ENCODE measurements at regions not wholly inside any gene's neighbourhood (a gene's known extent, or its start where the extent isn't known, plus 50 kb on each side); places are given as distances from the start of the nearest gene placed in this dataset.

- intact Hi-C loops (cut with micrococcal nuclease), result no loop called here
- H3K9me3 ChIP-seq (replicated peaks), result no peaks in the 10 kb centered on the region
- no peak for DNase-seq
- H3K4me3 ChIP-seq, result no peak overlapping the region
- no peak overlapping the region for H3K27ac ChIP-seq (replicated peaks)
- no peak for TF ChIP-seq CTCF (IDR thresholded peaks at IDR 0.05; ENCODE audit: borderline replicate concordance)
- no peaks in the 10 kb centered on the region for H3K36me3 ChIP-seq
- peaks cover 11% of the 10 kb centered on the region for H3K27me3 ChIP-seq (ENCODE audit: low read depth)
- H3K4me1 ChIP-seq, result no peaks in the 10 kb centered on the region
These were observed 398.8 kb upstream of the SALL1 start for GRCh38 chr16:51549836-51550235.

GRCh38 chr16:51545951-51546350, 394.9 kb upstream of the SALL1 start:
- no peak overlapping the region for H3K4me3 ChIP-seq
- no peaks in the 10 kb centered on the region for H3K4me1 ChIP-seq
- intact Hi-C loops (cut with micrococcal nuclease), result no loop called here
- no peak for DNase-seq
- H3K36me3 ChIP-seq, result no peaks in the 10 kb centered on the region
- TF ChIP-seq CTCF (IDR thresholded peaks at IDR 0.05; ENCODE audit: borderline replicate concordance), result no peak
- no peaks in the 10 kb centered on the region for H3K9me3 ChIP-seq (replicated peaks)
- H3K27ac ChIP-seq (replicated peaks), result no peak overlapping the region
- peaks cover 21% of the 10 kb centered on the region for H3K27me3 ChIP-seq (ENCODE audit: low read depth)

- intact Hi-C loops (cut with micrococcal nuclease), result no loop called here
- no peak for TF ChIP-seq CTCF (IDR thresholded peaks at IDR 0.05; ENCODE audit: borderline replicate concordance)
- Histone ChIP-seq H3K4me3 (no peak overlapping the region), H3K36me3 (no peaks in the 10 kb centered on the region), H3K27me3 (ENCODE audit: low read depth) (peaks cover 21% of the 10 kb centered on the region), H3K4me1 (no peaks in the 10 kb centered on the region), H3K9me3 (replicated peaks) (no peaks in the 10 kb centered on the region), H3K27ac (replicated peaks) (no peak overlapping the region)
- no peak for DNase-seq
These were observed 393.9 kb upstream of the SALL1 start for GRCh38 chr16:51544851-51545467.

DNA sequence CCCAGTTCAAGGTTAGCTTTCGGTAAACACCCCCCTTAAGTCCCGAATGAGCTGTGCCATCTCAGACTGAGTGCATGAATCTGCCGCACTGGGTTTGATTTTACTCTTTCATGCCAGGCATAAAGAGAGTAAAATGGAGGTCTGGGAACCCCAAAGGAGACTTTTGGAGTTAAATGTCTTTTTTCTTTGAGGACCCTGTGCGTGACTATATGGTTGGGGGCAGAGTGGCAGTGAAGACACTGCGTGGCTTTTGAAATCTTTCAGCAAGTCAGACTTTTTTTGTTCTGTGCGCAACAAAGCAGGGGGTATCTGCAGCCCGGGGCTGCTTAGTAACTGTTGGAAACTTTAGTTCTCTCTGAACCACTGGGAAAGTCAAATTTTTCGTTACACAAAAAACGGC, 392.9 kb upstream of the SALL1 start:
- H3K4me1 ChIP-seq, result no peaks in the 10 kb centered on the region
- no peaks in the 10 kb centered on the region for H3K36me3 ChIP-seq
- no peak overlapping the region for H3K27ac ChIP-seq (replicated peaks)
- TF ChIP-seq CTCF (IDR thresholded peaks at IDR 0.05; ENCODE audit: borderline replicate concordance), result no peak
- peaks cover 21% of the 10 kb centered on the region for H3K27me3 ChIP-seq (ENCODE audit: low read depth)
- H3K9me3 ChIP-seq (replicated peaks), result no peaks in the 10 kb centered on the region
- no peak overlapping the region for H3K4me3 ChIP-seq
- intact Hi-C loops (cut with micrococcal nuclease), result no loop called here
- DNase-seq, result no peak

GRCh38 chr16:51542981-51543815, 392.1 kb upstream of the SALL1 start:
- peaks cover 21% of the 10 kb centered on the region for H3K27me3 ChIP-seq (ENCODE audit: low read depth)
- no peak overlapping the region for H3K4me3 ChIP-seq
- intact Hi-C loops (cut with micrococcal nuclease), result no loop called here
- no peaks in the 10 kb centered on the region for H3K36me3 ChIP-seq
- H3K27ac ChIP-seq (replicated peaks), result no peak overlapping the region
- no peak for DNase-seq
- no peaks in the 10 kb centered on the region for H3K9me3 ChIP-seq (replicated peaks)
- no peak for TF ChIP-seq CTCF (IDR thresholded peaks at IDR 0.05; ENCODE audit: borderline replicate concordance)
- no peaks in the 10 kb centered on the region for H3K4me1 ChIP-seq

Measured in left ventricle myocardium inferior (tissue), 1 donor.